GM21737 (cell line): ENCODE measurements at regions not wholly inside any gene's neighbourhood (a gene's known extent, or its start where the extent isn't known, plus 50 kb on each side); places are given as distances from the start of the nearest gene placed in this dataset.
A peak's percentile ranks its signal among the peaks of the same experiment; 100 is the strongest.
"Not testable (repeated sequence)": the region's sequence is repeated elsewhere in the genome, so short reads cannot be mapped to it uniquely, and the experiment has no call there.

Experiments used
- ATAC-seq: cut with Tn5 transposase; IDR thresholded peaks from one replicate; pipeline ENCODE4 v1.9.1; 2021; ENCODE audit warnings: mild to moderate bottlenecking, moderate library complexity; ENCODE audit not compliant: unreplicated experiment

DNA sequence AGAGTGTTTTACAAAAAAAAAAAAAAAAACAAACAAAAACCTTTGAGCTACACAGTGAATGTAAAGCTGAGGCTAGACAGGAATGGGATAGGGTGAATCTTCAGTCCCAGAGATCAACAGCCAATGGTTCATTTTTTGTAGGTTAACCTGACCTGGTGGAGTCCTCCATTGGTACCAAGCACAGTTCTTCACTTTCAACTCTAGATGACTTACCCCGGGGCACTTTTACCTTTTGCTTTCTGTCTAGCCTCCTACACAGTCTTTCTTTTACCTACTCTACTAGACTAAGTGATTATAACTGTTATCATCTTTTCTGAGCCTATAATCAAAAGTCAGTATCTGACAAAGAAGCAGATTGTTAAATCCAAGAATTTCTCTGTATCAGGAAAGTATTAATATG lies 50.9 kb downstream of the ANXA2R start:
- no peak for ATAC-seq

DNA sequence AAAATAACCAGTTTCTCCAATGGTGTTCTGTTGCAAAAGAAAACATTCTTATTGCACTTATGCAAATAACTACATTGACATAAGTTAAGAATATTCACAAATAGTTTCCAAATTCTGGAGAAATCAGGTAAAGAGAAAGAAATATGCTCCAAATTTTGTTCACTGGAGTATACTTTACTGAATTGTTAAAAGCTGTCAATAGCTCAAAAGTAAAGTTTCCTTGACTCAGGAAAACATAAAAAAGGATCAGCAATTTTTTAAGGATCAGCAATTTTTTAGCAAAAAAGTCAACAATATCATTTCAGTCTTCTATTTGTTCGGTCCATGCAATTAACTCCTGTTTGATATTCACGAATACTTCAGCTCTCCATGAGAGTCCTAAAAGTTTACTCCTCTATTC lies 51.6 kb downstream of the ANXA2R start:
- ATAC-seq, result no peak

DNA sequence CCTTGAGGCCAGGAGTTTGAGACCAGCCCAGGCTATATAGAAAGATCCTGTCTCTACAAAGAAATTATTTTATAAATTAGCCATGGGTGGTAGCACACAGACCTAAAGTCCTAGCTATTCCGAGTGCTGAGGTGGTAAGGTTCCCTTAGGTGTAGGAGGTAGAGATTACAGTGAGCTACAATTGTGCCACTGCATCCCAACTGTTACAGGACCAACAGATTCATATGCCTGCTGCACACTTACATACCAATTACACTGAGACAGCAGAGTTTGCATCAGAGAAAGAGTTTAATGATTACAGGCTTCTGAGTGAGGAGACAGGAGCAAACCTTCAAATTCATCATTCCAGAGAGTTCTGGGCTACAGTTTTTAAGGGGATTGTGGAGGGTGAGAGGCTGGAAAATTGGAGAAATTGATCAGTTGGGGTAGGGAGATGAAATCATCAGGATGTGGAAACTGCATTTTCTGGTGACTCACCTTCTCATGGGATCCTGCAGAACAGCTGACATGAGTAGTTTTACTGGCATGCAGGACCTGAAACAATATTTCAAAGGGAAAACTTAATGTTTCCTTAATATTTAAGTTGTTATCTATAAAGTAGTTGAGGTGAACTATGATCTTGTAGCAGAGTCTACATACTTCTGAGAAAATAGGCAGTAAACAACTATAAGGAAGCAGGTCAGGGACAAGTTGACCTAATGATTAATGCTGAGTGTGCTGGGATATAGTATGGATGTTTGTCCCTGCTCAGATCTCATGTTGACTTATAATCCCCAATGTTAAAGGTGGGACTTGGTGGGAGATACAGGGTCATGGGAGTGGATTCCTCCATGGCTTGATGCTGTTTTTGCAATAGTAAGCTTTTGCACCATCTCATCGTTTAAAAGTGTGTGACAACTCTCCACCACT lies 54.7 kb downstream of the ANXA2R start:
- ATAC-seq, result no peak

DNA sequence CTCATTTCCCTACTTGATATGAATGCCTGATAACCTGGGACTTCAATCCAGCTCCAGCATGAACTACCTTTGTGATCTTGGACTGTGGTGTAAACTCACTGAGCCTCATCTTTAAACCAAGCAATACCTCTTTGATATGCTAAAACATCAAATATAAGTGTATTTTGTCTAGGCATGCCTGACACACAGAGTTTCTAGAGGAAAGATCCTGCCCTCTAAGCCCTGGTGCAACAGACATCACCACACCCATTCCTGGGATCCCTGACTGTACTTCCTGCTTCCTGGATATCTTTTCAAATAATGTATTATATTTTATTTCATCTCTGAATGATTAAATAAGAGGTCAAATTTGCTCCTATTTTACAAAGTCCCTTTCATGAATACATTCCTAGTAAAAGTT lies 55.8 kb downstream of the ANXA2R start:
- no peak for ATAC-seq

DNA sequence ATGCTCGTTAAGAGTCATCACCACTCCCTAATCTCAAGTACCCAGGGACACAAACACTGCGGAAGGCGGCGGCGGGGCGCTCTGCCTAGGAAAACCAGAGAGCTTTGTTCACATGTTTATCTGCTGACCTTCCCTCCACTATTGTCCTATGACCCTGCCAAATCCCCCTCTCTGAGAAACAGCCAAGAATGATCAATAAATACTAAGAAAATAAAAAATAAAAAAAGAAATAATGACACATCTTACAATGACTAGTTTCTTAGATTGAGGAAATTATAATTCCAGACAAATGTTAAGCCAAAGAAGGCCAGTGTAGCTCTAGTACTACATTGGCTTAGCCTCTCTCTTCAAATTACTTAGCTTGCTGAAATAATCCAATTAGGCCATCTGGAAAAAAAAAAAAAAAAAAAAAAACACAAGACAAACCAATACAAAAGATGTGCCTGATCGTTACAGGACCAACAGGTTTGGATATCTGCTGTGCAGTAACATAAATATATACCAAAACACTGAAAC lies 58.0 kb downstream of the ANXA2R start:
- ATAC-seq, result no peak

DNA sequence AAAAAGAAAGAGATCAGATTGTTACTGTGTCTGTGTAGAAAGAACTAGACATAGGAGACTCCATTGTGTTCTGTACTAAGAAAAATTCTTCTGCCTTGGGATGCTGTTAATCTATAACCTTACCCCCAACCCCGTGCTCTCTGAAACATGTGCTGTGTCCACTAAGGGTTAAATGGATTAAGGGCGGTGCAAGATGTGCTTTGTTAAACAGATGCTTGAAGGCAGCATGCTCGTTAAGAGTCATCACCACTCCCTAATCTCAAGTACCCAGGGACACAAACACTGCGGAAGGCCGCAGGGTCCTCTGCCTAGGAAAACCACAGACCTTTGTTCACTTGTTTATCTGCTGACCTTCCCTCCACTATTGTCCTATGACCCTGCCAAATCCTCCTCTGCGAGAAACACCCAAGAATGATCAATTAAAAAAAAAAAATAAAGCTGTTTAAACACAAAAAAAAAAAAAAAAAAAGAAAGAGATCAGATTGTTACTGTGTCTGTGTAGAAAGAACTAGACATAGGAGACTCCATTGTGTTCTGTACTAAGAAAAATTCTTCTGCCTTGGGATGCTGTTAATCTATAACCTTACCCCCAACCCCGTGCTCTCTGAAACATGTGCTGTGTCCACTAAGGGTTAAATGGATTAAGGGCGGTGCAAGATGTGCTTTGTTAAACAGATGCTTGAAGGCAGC lies 58.6 kb downstream of the ANXA2R start:
- ATAC-seq, result not testable (repeated sequence)

DNA sequence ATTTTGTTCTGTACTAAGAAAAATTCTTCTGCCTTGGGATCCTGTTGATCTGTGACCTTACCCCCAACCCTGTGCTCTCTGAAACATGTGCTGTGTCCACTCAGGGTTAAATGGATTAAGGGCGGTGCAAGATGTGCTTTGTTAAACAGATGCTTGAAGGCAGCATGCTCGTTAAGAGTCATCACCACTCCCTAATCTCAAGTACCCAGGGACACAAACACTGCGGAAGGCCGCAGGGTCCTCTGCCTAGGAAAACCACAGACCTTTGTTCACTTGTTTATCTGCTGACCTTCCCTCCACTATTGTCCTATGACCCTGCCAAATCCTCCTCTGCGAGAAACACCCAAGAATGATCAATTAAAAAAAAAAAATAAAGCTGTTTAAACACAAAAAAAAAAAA lies 59.1 kb downstream of the ANXA2R start:
- not testable (repeated sequence) for ATAC-seq

DNA sequence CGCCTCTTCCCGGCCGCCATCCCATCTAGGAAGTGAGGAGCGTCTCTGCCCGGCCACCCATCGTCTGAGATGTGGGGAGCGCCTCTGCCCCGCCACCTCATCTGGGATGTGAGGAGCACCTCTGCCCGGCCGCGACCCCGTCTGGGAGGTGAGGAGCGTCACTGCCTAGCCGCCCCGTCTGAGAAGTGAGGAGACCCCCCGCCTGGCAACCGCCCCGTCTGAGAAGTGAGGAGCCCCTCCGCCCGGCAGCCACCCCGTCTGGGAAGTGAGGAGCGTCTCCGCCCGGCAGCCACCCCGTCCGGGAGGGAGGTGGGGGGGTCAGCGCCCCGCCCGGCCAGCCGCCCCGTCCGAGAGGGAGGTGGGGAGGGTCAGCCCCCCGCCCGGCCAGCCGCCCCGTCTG lies 59.7 kb downstream of the ANXA2R start:
- ATAC-seq, result not testable (repeated sequence)

DNA sequence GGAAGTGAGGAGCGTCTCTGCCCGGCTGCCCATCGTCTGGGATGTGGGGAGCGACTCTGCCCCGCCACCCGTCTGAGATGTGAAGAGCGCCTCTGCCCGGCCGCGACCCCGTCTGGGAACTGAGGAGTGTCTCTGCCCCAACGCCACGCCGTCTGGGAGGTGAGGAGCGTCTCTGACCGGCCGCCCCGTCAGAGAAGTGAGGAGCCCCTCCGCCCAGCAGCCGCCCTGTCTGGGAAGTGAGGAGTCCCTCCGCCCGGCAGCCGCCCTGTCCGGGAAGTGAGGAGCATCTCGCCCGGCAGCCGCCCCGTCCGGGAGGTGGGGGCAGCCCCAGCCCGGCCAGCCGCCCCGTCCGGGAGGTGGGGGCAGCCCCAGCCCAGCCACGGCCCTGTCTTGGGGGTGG lies 60.9 kb downstream of the ANXA2R start:
- not testable (repeated sequence) for ATAC-seq

DNA sequence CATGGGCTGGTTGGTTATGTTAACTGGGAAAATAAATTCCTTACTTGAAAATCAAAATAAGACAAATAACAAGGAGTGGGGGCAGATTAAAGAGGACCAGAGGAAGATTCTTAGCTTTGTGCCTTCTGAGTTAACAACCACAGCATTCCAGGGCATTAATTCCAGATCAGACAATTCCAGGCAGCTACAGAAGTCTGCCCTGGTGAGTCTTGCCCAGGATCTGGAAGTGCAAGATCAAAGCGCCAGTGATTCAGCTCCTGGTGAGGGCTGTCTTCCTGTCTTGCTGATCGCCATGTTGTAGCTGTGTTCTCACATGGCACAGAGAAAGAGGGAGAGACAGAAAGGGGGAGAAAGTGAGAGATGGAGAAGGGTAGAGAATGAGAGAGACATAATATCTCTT lies 65.6 kb downstream of the ANXA2R start:
- ATAC-seq, result no peak

DNA sequence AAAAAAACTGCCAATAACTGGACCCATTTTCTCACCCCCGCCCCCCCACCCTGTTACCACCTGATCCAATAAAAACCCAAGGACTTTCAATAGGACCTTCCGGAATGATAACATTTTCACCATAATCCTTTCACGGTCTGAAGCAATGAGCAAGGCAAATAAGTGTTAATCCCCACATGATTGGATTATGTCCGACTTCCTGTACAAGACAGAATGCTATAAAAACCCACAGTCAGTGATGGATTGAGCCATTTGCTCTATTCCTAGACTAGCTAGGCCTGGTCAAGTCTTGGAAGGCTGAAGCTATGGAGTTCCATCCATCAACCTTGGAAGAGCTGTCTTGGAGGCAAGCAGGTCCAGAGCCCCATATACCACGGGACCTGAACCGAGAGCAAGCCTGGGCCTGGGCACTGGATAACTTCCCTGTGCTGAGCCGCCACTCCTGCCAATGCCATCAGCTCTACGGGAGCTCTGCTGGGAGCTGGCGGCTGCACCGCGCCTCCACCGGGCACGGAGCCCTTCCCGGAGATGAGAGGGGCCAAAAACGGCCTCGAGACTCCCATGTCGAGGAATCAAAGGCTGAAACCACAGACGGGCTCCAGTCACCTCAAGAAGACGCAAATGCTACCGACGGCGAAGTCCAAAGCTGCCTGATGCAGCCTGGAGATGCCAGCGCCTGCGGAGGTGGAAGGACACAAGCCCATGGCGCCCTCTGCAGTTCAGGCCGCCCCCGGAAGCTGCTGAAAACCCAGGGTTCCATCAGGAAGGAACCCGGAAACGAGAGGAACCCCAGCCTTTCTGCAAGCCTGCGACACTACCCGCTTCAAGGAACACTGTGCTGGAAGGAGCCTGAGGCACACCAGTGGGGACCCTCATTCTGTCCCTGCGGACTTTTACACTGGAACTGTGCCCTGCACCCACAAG lies 69.2 kb downstream of the ANXA2R start:
- ATAC-seq, result no peak

DNA sequence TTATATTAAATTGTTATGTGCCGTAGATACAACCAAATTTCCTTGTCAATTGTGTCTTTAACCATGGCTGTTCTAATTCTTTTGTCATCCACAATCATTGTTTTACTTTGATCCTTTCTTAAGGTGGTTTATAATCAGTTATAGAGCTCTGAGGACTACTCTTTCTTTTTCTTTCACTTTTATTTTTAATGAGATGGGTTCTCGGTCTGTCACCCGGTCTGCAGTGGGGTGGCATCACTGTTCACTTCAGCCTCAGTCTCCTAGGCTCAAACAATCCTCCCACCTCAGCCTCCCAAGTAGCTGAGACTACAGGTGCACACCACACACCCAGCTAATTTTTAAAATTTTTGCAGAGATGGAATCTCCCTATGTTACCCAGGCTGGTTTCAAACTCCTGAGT lies 74.2 kb downstream of the ANXA2R start:
- ATAC-seq, result no peak

DNA sequence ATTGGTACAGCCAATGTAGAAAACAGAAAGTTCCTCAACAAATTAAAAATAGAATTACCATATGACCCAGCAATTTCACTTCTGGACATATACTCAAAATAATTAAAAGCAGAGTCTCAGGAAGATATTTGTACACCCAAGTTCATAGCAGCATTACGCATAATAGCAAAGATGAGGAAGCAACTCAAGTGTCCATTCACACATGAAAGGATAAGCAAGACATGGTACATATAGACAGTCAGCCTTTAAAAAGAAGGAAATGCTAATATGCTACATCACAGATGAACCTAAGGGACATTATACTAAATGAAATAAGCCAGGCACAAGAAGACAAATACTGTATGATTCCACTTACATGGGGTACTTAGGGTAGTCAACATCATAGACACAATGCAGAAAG lies 76.7 kb downstream of the ANXA2R start:
- ATAC-seq, result no peak

DNA sequence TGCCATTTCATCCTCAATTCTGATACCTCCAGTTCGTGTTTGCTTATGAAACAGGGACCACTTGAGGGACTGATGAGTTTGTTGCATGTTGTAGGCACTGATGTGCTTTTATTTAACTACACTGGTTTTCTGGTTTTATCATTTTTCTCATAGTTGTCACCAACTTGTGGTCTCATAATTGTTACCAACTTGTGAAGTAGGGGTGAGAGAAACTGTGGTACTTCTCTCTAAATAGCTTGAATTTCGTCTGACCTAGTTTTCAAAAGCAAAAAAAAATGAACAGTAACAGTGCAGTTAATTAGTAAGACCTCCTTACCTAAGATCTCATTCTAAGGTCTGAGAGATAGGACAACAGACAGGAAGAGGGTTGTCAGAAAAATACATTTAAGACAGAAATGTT lies 78.0 kb downstream of the ANXA2R start:
- ATAC-seq, result no peak

DNA sequence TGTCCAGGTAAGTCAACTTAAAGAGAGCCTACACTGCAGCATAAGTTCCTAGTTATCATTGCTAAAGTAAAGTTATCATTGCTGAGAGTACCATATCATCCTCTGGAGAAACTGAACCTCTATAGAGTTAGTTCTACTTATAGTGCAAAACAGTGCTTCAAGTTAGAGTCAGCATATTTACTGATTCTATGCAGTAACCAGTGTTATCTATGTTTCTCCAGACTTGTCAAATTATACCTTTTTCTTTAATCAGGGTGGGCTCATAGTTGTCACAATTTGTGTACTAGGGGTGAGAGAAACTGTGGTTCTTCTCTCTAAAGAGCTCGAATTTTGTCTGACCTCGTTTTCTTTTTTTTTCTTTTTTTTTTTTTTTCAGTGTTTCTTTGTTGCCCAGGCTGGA lies 79.6 kb downstream of the ANXA2R start:
- ATAC-seq, result no peak

DNA sequence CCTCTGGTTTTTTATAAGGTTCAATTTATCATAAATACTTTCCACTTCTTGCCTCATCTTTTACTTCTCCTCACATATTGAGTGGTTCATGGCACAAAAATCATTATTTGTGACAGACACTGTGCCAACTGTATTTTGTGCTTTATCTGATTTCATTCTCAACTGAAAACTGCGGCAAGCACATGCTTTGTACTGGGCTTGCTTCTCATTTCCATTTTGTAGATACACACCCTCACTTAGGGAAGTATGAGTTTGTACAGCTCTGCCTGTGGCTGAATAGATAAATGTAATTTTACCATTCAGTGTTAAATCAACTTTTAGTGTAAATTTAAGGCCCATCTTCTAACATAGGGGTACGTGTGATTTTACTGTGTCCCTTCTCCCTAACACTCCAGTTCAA lies 83.6 kb downstream of the ANXA2R start:
- no peak for ATAC-seq

DNA sequence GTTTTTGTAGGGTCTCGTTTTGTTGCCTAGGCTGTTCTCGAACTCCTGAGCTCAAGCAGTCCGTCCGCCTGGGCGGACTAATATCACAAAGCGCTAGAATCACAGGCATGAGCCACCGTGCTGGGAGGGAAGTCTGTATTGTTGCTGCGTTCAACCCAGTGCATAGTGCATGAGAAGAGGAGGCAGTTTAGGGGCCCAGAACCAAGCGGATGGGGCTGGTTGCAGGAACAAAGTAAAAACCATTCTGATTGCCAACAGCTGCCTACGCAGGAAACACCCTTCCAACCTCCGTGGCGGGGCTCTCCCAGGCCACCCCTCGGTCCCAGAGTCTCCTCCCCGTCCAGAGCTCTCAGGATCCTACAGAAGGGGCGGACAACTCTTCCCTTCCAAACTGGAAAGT lies 87.1 kb downstream of the ANXA2R start:
- no peak for ATAC-seq

DNA sequence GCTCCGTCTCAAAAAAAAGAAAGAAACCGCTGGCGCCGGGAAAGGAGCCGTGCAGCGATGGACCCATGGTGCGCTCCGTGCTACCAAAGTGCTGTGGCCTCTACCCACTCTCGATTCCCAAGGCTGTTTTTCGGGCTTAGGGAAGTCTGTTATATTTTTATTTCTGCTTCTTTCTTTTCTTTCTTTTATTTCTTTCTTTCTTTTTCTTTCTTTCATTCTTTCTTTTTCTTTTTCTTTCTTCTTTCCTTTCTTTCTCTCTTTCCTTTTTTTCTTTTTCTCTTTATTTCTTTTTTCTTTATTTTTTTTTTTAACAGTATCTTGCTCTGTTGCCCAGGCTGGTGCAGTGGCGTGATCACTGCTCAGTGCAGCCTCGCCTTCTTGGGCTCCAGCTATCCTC lies 87.5 kb downstream of the ANXA2R start:
- ATAC-seq, result no peak

DNA sequence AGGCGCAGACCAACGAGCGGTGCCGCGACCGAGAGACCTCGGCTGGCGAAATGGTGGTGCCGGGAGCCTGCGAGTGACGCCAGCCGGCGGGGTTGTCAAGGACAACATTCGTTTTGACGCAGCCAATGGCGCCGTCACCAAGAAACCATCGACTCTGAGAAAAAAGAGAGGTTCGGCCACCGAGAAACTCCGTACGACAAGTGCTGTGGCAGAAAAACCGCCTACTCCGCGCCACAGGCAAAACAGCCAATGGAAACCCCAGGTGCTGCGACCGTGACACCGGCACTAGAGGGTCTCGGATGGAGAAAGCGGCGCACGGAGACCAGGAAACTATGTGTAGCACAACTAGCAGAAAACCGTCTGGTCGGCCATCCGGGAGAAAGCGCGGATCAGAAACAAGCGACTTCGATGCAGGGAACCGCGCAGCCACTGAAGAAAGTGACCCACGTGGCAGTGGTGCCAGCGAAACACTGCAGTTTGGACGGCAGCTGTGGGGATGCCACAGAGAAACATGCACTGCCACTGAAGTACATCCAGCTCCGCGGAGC lies 88.8 kb downstream of the ANXA2R start:
- ATAC-seq, result peak; percentile 21

DNA sequence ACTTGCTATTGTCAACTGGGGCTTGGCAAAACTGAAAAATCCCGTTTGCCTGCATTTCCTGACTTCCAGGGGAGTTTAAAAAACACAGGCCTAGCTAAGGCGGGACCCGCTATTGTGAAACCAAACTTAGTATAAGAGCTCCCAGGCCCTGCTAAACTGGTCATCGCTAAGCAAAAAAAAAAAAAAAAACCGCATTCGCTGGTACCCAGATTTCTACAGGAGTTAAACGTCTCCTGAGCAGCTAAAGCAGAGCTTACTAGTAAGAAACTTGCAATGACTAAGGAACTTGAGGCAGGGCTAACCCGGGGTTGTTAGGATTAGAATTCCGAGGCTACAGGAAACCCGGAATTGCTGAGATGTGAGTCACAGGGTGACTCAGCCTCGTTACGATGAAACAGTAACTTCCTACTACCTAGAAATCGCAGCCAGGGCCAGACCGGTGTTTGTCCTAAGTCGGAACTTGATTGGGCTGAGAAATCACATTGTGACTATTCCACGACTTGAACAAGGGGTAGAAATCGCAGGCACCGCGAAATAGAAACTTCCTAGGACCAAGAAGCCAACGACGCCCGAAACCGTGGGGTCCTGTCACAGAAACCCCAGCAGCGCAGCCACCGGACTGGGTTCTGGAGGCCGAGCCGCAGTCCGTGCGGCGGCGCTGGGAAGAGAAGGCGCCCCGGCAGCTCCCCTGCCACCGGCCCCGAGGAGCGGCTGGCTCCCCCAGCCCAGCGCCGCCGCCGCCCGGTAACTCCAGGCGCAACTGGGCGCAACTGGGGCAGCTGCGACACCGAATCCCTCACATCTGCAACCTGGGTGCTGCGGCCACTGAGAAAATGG lies 89.4 kb downstream of the ANXA2R start:
- peak; percentile 40 for ATAC-seq
